Body of pancreas (tissue), 4 donors: ENCODE measurements at regions not wholly inside any gene's neighbourhood (a gene's known extent, or its start where the extent isn't known, plus 50 kb on each side); places are given as distances from the start of the nearest gene placed in this dataset.

Source experiments
- POLR2A ChIP-seq, 3 donors: fragments of 450-650 bp; IDR thresholded peaks; one replicate each; pipeline ENCODE4 v1.6.1; 2016; ENCODE audit warnings: antibody characterized with exemption in 3 of 3, mild to moderate bottlenecking in 2 of 3
- TF ChIP-seq, protein P1 (sequence below), 7 experiments: fragments of 450-650 bp in 4 of 7; fragments of 200-600 bp in 3 of 7; sonication (generic) in 3 of 7; IDR thresholded peaks; one replicate each; pipeline ENCODE4 v1.5.1; 2016 to 2019; ENCODE audit warnings: antibody characterized with exemption in 7 of 7

DNA sequence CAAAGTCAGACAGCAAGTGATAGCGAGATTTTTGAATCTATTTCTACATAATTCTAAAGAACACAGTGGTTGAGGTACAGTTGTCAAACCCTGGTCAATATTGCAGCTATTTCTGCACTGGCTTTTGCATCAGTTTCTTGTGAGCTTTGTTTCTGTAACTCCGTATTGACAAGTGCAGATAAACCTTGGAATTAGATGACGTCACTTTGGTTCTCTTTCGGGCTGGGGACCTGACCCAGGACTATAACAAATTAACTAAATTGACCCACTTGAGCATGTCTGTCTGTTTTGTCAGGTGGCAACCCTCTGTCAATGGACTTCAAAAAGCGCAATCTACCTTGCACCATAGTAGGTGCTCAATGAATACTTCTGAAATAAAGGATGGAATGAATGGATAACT is 418.4 kb upstream of the SGCD start:
- TF ChIP-seq, protein P1, sequence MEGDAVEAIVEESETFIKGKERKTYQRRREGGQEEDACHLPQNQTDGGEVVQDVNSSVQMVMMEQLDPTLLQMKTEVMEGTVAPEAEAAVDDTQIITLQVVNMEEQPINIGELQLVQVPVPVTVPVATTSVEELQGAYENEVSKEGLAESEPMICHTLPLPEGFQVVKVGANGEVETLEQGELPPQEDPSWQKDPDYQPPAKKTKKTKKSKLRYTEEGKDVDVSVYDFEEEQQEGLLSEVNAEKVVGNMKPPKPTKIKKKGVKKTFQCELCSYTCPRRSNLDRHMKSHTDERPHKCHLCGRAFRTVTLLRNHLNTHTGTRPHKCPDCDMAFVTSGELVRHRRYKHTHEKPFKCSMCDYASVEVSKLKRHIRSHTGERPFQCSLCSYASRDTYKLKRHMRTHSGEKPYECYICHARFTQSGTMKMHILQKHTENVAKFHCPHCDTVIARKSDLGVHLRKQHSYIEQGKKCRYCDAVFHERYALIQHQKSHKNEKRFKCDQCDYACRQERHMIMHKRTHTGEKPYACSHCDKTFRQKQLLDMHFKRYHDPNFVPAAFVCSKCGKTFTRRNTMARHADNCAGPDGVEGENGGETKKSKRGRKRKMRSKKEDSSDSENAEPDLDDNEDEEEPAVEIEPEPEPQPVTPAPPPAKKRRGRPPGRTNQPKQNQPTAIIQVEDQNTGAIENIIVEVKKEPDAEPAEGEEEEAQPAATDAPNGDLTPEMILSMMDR (IDR thresholded peaks at IDR 0.05), result no peak
- no peak for TF ChIP-seq POLR2A (IDR thresholded peaks at IDR 0.05)
